ENCODE measurements at regions not wholly inside any gene's neighbourhood (a gene's known extent, or its start where the extent isn't known, plus 50 kb on each side); places are given as distances from the start of the nearest gene placed in this dataset.
A peak's percentile ranks its signal among the peaks of the same experiment; 100 is the strongest.

GRCh38 chr2:128736046-128736688 is 417.5 kb upstream of the HS6ST1 start:
- DNase-seq: no peak

DNA sequence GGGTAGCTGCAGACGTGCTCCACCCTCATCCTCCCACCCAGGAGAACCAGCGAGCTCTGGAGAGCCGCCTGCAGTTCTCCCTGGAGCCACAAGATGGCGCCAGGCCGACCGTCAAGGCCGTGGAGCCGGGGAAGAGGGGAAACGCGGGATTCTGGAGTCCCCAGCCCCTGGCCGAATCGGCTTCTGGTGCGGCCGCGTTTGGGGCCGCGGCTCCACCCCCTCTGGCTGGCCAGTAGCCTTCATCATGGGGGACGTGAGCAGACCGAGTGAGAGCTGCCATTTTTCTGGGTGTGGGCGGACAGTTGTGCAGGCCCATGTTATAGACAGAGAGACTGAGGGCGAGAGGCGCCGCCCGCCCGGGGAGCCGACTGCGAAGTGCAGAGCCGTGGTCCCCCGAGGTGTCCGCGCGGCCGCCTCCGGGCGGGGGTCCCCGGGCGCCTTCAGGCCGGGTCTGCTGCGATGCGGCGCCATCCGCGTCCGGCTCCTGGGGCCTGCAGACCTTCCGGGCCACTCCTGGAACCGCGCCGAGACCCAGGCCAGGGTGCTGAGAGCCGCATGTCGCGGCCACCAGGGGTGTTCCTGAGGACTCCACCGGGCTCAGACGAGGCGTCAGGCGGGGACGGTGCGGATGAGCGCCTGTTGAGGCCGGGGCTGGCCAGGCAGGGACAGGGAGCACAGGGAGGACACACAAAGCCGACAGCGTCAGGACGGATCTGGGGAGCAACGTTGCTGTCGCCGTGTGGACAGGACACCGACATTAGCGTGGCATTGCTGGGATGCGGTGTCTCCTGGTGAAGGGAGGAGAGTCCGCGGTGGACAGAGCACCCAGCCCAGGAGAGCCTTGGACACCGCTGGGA is 418.2 kb upstream of the HS6ST1 start:
- DNase-seq: no peak

DNA sequence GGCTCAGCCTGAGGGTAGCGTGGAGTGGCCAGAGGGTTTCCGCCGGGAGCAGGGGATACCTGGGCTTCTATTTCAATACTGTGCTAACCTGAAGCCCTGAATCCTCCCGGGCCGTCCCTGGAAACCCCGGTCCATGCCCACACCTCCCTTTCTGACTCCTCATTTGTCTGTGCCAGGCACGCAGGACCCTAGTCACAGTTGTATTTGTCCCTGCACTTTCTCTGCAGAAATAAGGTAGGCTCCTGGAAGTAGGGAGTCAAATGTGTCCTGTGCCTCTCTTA is 418.8 kb upstream of the HS6ST1 start:
- DNase-seq: no peak

- DNase-seq: no peak
Measured at GRCh38 chr2:128738446-128739110, 419.9 kb upstream of the HS6ST1 start.

DNA sequence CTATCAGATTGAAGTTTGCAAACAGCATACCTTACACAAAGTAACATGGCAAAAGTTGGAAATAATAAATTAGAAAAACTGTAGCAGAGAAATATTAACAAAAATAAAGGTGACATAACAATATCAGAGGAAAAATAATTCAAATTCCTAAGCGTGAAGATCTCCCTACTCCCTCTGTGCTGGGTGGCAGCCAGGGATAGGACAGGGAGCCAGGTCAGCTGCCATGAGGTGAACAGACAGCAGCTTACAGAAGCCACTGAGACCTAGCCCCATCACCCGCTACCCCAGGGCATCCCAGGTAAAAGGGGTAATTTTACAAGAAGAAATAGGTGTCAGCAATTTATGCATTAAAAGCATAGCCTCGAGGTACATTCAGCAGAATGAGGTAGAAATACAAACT is 423.8 kb upstream of the HS6ST1 start:
- no peak for DNase-seq

- DNase-seq: no peak
Measured at GRCh38 chr2:128745946-128746345, 427.3 kb upstream of the HS6ST1 start.

- no peak for DNase-seq
Measured at GRCh38 chr2:128746356-128746755, 427.7 kb upstream of the HS6ST1 start.

- no peak for DNase-seq
Measured at GRCh38 chr2:128748336-128748735, 429.7 kb upstream of the HS6ST1 start.

GRCh38 chr2:128748835-128749605 is 430.4 kb upstream of the HS6ST1 start:
- DNase-seq: no peak

- DNase-seq: no peak
Measured at GRCh38 chr2:128750328-128751165, 431.9 kb upstream of the HS6ST1 start.

DNA sequence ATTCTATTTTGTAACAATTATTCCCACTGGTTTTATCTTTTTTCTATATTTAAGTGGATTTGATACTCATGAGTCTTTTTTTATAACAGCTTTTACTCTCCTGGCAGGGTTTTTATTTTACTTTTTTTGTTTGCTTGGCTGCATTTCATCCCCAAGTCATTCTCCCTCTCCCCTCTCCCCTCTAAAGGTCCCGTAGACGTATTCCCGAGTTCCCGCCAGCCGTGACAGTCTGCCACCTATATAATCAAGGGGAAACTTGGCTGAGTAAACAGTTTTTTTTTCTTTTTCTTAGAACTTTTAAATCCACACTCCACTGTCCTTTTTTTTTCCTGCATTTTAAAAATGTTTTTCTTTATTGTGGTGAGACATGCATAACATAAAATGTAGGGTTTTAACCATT is 433.1 kb upstream of the HS6ST1 start:
- DNase-seq: no peak

GRCh38 chr2:128752691-128753263 is 434.1 kb upstream of the HS6ST1 start:
- DNase-seq: no peak

GRCh38 chr2:128753321-128753720 is 434.7 kb upstream of the HS6ST1 start:
- no peak for DNase-seq

DNA sequence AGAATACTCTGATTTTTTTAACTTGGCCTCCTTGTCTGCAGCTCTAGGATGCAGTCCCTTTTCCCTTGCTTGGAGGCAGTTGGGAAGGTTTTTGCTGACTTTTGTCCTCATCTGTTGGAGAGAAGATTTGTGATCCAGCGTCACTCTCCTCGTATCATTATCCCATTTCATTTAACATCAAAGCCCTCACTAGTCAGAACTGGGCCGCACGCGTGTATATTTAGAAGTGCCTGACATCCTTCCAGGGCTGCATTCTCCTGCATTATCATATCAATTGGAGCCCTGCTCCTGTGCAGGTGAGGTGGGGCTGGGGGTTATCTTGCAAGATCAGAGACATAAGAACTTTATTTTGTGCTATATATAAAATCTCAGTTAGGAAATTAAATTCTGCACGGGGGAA is 435.1 kb upstream of the HS6ST1 start:
- DNase-seq: no peak

GRCh38 chr2:128754246-128754724 is 435.6 kb upstream of the HS6ST1 start:
- DNase-seq: peak; percentile 71

GRCh38 chr2:128755695-128756364 is 437.2 kb upstream of the HS6ST1 start:
- DNase-seq: no peak

DNA sequence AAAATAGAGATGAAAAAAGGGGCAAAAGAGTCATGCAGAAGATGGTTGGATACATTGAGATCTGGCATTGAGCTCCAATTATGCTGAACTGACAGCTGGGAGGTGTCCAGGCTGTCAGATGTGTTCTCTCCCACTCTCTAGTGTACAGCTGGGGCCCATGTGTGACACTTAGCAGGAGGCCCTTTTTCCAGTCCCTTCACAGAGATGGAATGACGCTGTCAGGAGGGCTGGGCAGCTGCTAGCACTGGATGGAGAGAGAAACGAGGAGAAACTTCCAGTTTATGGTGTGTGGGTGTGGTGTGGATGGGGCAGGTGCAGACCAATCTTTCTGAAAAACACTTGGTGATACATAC is 437.7 kb upstream of the HS6ST1 start:
- no peak for DNase-seq

DNA sequence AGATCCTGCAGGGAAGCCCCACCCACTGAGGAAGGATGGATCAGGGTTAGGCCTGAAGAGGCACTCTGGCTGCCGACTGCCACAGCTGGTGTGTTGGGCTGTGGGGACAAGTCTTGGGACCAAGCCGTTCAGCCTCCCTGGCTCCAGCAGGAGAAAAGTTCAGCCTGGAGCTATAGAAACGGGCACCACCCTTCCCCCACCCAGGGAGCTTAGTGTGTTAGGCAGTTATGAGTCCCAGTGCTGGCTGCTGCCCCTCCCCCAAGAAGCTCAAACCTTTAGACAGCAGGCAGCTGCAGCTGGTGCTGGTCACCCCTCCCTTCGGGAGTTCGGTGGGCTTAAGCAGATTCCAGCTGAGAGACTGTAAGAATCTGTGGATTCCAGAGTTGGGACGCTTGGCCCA is 447.1 kb upstream of the HS6ST1 start:
- no peak for DNase-seq

- no peak for DNase-seq
Measured at GRCh38 chr2:128768041-128768440, 449.4 kb upstream of the HS6ST1 start.

GRCh38 chr2:128769457-128770142 is 450.9 kb upstream of the HS6ST1 start:
- no peak for DNase-seq
